Adrenal gland (tissue), 5 donors: ENCODE measurements at regions not wholly inside any gene's neighbourhood (a gene's known extent, or its start where the extent isn't known, plus 50 kb on each side); places are given as distances from the start of the nearest gene placed in this dataset.
A peak's percentile ranks its signal among the peaks of the same experiment; 100 is the strongest.

Experiments
- POLR2A ChIP-seq, 2 donors: fragments of 450-650 bp; IDR thresholded peaks; one replicate each; pipeline ENCODE4 v1.6.1; 2017; ENCODE audit warnings: antibody characterized with exemption in 2 of 2, mild to moderate bottlenecking in 2 of 2, moderate library complexity in 1 of 2
- TF ChIP-seq, protein P1 (sequence below), 6 experiments: fragments of 450-650 bp in 4 of 6; fragments of 200-600 bp in 2 of 6; sonication (generic) in 1 of 6; IDR thresholded peaks; 1 replicate in 5 of 6; 2 replicates in 1 of 6; pipeline versions ENCODE4 v1.5.1 to v1.8.0; 2016 to 2021; ENCODE audit warnings: antibody characterized with exemption in 6 of 6, mild to moderate bottlenecking in 2 of 6, moderate library complexity in 1 of 6
- donor health status: DM: no; HTN: no; CAD: no.

DNA sequence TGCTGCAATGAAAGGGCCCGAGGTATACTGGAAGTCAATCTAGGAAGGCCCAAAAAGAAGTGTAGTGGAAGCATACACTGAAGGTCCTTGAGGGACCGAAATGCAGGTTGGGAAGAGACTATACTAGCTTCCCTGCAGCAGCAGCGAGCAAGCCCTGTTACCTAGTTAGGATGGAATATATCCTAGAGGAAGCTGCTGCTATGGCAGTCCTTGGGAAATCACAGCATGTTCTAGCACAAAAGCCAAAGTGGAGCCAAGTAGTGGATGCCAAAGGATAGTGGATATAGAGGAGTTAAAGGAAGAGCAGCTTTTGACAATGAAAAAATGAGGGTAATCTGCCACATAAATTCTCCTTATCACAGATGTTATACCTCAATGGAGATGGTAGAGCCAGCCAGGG lies 123.8 kb upstream of the STARD3NL start:
- TF ChIP-seq, protein P1, sequence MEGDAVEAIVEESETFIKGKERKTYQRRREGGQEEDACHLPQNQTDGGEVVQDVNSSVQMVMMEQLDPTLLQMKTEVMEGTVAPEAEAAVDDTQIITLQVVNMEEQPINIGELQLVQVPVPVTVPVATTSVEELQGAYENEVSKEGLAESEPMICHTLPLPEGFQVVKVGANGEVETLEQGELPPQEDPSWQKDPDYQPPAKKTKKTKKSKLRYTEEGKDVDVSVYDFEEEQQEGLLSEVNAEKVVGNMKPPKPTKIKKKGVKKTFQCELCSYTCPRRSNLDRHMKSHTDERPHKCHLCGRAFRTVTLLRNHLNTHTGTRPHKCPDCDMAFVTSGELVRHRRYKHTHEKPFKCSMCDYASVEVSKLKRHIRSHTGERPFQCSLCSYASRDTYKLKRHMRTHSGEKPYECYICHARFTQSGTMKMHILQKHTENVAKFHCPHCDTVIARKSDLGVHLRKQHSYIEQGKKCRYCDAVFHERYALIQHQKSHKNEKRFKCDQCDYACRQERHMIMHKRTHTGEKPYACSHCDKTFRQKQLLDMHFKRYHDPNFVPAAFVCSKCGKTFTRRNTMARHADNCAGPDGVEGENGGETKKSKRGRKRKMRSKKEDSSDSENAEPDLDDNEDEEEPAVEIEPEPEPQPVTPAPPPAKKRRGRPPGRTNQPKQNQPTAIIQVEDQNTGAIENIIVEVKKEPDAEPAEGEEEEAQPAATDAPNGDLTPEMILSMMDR (IDR thresholded peaks at IDR 0.05) = peak in 2 of 6 experiments; percentile 28 to 35
- no peak for TF ChIP-seq POLR2A (IDR thresholded peaks at IDR 0.05)
